ENCODE measurements at regions not wholly inside any gene's neighbourhood (a gene's known extent, or its start where the extent isn't known, plus 50 kb on each side); places are given as distances from the start of the nearest gene placed in this dataset.

DNA sequence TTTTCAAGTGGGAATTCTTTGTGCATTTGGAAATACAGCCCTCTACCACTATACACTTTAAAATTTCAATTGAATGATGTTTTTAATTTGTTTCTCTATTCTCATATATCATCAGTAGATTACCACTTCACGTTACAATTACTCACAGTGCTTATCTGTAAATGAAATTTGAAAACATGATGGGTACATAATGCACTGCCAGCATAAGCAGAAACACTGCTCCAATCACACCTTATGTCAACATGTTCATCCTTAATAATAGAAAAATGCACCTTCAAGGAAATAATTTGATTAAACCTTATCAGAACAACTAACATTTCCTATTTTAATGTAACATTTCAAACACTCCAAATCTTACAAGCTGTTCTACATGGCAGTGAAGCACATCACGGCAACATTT lies 718.4 kb downstream of the GBE1 start:
- TF ChIP-seq, protein P1, sequence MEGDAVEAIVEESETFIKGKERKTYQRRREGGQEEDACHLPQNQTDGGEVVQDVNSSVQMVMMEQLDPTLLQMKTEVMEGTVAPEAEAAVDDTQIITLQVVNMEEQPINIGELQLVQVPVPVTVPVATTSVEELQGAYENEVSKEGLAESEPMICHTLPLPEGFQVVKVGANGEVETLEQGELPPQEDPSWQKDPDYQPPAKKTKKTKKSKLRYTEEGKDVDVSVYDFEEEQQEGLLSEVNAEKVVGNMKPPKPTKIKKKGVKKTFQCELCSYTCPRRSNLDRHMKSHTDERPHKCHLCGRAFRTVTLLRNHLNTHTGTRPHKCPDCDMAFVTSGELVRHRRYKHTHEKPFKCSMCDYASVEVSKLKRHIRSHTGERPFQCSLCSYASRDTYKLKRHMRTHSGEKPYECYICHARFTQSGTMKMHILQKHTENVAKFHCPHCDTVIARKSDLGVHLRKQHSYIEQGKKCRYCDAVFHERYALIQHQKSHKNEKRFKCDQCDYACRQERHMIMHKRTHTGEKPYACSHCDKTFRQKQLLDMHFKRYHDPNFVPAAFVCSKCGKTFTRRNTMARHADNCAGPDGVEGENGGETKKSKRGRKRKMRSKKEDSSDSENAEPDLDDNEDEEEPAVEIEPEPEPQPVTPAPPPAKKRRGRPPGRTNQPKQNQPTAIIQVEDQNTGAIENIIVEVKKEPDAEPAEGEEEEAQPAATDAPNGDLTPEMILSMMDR (IDR thresholded peaks at IDR 0.05; ENCODE audit: low read depth, low read length, missing input control): no peak
- TF ChIP-seq, protein P2, sequence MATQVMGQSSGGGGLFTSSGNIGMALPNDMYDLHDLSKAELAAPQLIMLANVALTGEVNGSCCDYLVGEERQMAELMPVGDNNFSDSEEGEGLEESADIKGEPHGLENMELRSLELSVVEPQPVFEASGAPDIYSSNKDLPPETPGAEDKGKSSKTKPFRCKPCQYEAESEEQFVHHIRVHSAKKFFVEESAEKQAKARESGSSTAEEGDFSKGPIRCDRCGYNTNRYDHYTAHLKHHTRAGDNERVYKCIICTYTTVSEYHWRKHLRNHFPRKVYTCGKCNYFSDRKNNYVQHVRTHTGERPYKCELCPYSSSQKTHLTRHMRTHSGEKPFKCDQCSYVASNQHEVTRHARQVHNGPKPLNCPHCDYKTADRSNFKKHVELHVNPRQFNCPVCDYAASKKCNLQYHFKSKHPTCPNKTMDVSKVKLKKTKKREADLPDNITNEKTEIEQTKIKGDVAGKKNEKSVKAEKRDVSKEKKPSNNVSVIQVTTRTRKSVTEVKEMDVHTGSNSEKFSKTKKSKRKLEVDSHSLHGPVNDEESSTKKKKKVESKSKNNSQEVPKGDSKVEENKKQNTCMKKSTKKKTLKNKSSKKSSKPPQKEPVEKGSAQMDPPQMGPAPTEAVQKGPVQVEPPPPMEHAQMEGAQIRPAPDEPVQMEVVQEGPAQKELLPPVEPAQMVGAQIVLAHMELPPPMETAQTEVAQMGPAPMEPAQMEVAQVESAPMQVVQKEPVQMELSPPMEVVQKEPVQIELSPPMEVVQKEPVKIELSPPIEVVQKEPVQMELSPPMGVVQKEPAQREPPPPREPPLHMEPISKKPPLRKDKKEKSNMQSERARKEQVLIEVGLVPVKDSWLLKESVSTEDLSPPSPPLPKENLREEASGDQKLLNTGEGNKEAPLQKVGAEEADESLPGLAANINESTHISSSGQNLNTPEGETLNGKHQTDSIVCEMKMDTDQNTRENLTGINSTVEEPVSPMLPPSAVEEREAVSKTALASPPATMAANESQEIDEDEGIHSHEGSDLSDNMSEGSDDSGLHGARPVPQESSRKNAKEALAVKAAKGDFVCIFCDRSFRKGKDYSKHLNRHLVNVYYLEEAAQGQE (IDR thresholded peaks at IDR 0.05): no peak
- TF ChIP-seq JUND (IDR thresholded peaks at IDR 0.05) (no peak), TAF1 (conservative IDR thresholded peaks at IDR 0.05) (no peak), SP1 (IDR thresholded peaks at IDR 0.05) (no peak), RAD21 (IDR thresholded peaks at IDR 0.05) (no peak), YY1 (IDR thresholded peaks at IDR 0.05) (no peak), NR2F2 (IDR thresholded peaks at IDR 0.05) (no peak), GABPA (IDR thresholded peaks at IDR 0.05 in 1 of 2, conservative IDR thresholded peaks at IDR 0.05 in 1 of 2) (no peak), EGR1 (IDR thresholded peaks at IDR 0.05; ENCODE audit: low read depth in 2 of 2) (no peak), FOXA1 (IDR thresholded peaks at IDR 0.05) (no peak)
- TF ChIP-seq, protein P3, sequence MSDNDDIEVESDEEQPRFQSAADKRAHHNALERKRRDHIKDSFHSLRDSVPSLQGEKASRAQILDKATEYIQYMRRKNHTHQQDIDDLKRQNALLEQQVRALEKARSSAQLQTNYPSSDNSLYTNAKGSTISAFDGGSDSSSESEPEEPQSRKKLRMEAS (IDR thresholded peaks at IDR 0.05): no peak
- TF ChIP-seq, protein P4, sequence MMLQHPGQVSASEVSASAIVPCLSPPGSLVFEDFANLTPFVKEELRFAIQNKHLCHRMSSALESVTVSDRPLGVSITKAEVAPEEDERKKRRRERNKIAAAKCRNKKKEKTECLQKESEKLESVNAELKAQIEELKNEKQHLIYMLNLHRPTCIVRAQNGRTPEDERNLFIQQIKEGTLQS (IDR thresholded peaks at IDR 0.05): no peak
